ENCODE measurements at regions not wholly inside any gene's neighbourhood (a gene's known extent, or its start where the extent isn't known, plus 50 kb on each side); places are given as distances from the start of the nearest gene placed in this dataset.

- BruUV-seq (replicated peaks) = no TSS peak
- H3K9ac ChIP-seq (ENCODE audit: low read length) = no peak overlapping the region
- H3K36me3 ChIP-seq (ENCODE audit: control insufficient read depth in 1 of 2, insufficient read depth in 2 of 2, low read length in 2 of 2) = no peaks in the 10 kb centered on the region
- CTCF ChIA-PET = no interaction called here
- H3K79me2 ChIP-seq (ENCODE audit: insufficient read depth, low read length) = no peaks in the 10 kb centered on the region
- H3K27ac ChIP-seq (ENCODE audit: low read depth, low read length) = no peak overlapping the region
- H3K9me2 ChIP-seq (ENCODE audit: insufficient read depth) = no peaks in the 10 kb centered on the region
- H4K20me1 ChIP-seq (ENCODE audit: insufficient read depth) = no peaks in the 10 kb centered on the region
- DNase-seq (ENCODE audit: low read depth, low spot score) (no peak), ATAC-seq (no peak)
- POLR2A ChIA-PET = no interaction called here
- intact Hi-C loops (cut with micrococcal nuclease) = no loop called here
- H3K4me2 ChIP-seq (ENCODE audit: low read length) = no peak overlapping the region
- H3K4me3 ChIP-seq (replicated peaks in 1 of 2; ENCODE audit: low read depth in 1 of 2, low read length in 2 of 2) = no peak overlapping the region
- no peaks in the 10 kb centered on the region for H3K9me3 ChIP-seq (ENCODE audit: control insufficient read depth in 1 of 2, insufficient read depth in 1 of 2, low read depth in 1 of 2, low read length in 2 of 2)
- RAD21 ChIA-PET (ENCODE audit: low non-redundant PET in 1 of 2, low total read pairs in 2 of 2, uncharacterized antibody in 2 of 2, unreplicated experiment in 2 of 2) = no interaction called here
- no peak overlapping the region for H2AFZ ChIP-seq (ENCODE audit: low read depth, low read length, poor library complexity, severe bottlenecking)
- no peaks in the 10 kb centered on the region for H3K27me3 ChIP-seq (ENCODE audit: insufficient read depth, low read length)
- no peaks in the 10 kb centered on the region for H3K4me1 ChIP-seq (ENCODE audit: control insufficient read depth in 1 of 2, insufficient read depth in 2 of 2, low read length in 2 of 2)
- no peak for TF ChIP-seq SIN3A (IDR thresholded peaks at IDR 0.05; ENCODE audit: low read depth)
- TF ChIP-seq CEBPB (IDR thresholded peaks at IDR 0.05; ENCODE audit: low read depth) = no peak
- TF ChIP-seq TCF7L2 (IDR thresholded peaks at IDR 0.05; ENCODE audit: borderline replicate concordance, extremely low read depth, insufficient read depth, insufficient read length) = no peak
- no peak for TF ChIP-seq SP1 (IDR thresholded peaks at IDR 0.05; ENCODE audit: low read depth)
- no peak for TF ChIP-seq ELF1 (IDR thresholded peaks at IDR 0.05; ENCODE audit: borderline replicate concordance, low read depth)
- TF ChIP-seq, protein P1, sequence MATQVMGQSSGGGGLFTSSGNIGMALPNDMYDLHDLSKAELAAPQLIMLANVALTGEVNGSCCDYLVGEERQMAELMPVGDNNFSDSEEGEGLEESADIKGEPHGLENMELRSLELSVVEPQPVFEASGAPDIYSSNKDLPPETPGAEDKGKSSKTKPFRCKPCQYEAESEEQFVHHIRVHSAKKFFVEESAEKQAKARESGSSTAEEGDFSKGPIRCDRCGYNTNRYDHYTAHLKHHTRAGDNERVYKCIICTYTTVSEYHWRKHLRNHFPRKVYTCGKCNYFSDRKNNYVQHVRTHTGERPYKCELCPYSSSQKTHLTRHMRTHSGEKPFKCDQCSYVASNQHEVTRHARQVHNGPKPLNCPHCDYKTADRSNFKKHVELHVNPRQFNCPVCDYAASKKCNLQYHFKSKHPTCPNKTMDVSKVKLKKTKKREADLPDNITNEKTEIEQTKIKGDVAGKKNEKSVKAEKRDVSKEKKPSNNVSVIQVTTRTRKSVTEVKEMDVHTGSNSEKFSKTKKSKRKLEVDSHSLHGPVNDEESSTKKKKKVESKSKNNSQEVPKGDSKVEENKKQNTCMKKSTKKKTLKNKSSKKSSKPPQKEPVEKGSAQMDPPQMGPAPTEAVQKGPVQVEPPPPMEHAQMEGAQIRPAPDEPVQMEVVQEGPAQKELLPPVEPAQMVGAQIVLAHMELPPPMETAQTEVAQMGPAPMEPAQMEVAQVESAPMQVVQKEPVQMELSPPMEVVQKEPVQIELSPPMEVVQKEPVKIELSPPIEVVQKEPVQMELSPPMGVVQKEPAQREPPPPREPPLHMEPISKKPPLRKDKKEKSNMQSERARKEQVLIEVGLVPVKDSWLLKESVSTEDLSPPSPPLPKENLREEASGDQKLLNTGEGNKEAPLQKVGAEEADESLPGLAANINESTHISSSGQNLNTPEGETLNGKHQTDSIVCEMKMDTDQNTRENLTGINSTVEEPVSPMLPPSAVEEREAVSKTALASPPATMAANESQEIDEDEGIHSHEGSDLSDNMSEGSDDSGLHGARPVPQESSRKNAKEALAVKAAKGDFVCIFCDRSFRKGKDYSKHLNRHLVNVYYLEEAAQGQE (IDR thresholded peaks at IDR 0.05; ENCODE audit: low read depth) = no peak
- no peak for TF ChIP-seq ZNF274 (IDR thresholded peaks at IDR 0.05; ENCODE audit: low read depth, low read length)
- no peak for TF ChIP-seq ATF3 (IDR thresholded peaks at IDR 0.05)
- TF ChIP-seq, protein P2, sequence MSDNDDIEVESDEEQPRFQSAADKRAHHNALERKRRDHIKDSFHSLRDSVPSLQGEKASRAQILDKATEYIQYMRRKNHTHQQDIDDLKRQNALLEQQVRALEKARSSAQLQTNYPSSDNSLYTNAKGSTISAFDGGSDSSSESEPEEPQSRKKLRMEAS (IDR thresholded peaks at IDR 0.05) = no peak
- TF ChIP-seq EZH2 (IDR thresholded peaks at IDR 0.05) = no peak
- no peak for TF ChIP-seq SRF (IDR thresholded peaks at IDR 0.05; ENCODE audit: low read depth)
- TF ChIP-seq EGR1 (IDR thresholded peaks at IDR 0.05; ENCODE audit: low read depth) = no peak
- no peak for TF ChIP-seq RAD21 (IDR thresholded peaks at IDR 0.05; ENCODE audit: low read depth)
Observed at GRCh38 chr13:34619326-34619725, 322.7 kb upstream of the NBEA start.
